IMR-90 (cell line): ENCODE measurements at regions not wholly inside any gene's neighbourhood (a gene's known extent, or its start where the extent isn't known, plus 50 kb on each side); places are given as distances from the start of the nearest gene placed in this dataset.

Source experiments
- ATAC-seq: fragments of 200-7000 bp; cut with Tn5 transposase; 2 replicates; pipeline ENCODE4 v1.9.1; 2020; ENCODE audit warnings: low read depth, mild to moderate bottlenecking, moderate library complexity
- BruUV-seq: library from RNA; stranded (reverse); fragments of 400-500 nt; replicated peaks from 2 replicates; lab custom pipeline; 2021; lab: Mats Ljungman, UMichigan
- CTCF ChIA-PET: fragments of 300-600 bp; formaldehyde crosslinking; extraction: SDS; loops from one replicate; lab custom pipeline; 2021; ENCODE audit warnings: antibody characterized with exemption; lab: Yijun Ruan, JAX
- POLR2A ChIA-PET: fragments of 300-600 bp; sonication (Branson Sonifier 250); formaldehyde crosslinking; loops from one replicate; lab custom pipeline; 2022; ENCODE audit warnings: antibody characterized with exemption; ENCODE audit not compliant: unreplicated experiment; lab: Charles Lee
- DNase-seq: peaks from one replicate; pipeline ENCODE4 v3.0.0; 2013
- H2AFZ ChIP-seq: replicated peaks from 2 replicates; pipeline ENCODE3; 2013; ENCODE audit warnings: low read length, mild to moderate bottlenecking; ENCODE audit not compliant: poor library complexity
- H2AK5ac ChIP-seq: 2 replicates; pipeline ENCODE4 v1.6.1; 2013; ENCODE audit warnings: low read depth, low read length, inconsistent platforms
- H2AK9ac ChIP-seq: replicated peaks from 2 replicates; pipeline ENCODE3; 2013; ENCODE audit warnings: mild to moderate bottlenecking, low read depth, low read length, moderate library complexity; ENCODE audit not compliant: poor library complexity
- H2BK120ac ChIP-seq: 2 replicates; pipeline ENCODE4 v1.6.1; 2013; ENCODE audit warnings: low read depth, low read length, inconsistent platforms
- H2BK15ac ChIP-seq: 3 replicates; pipeline ENCODE4 v1.6.1; 2013; ENCODE audit warnings: low read depth, low read length, inconsistent platforms
- H2BK20ac ChIP-seq: 2 replicates; pipeline ENCODE4 v1.6.1; 2013; ENCODE audit warnings: low read depth, mild to moderate bottlenecking, inconsistent platforms, low read length, moderate library complexity
- H2BK5ac ChIP-seq: 2 replicates; pipeline ENCODE4 v1.6.1; 2013; ENCODE audit warnings: mild to moderate bottlenecking, low read depth, low read length, inconsistent platforms; ENCODE audit not compliant: poor library complexity, severe bottlenecking
- H3K14ac ChIP-seq: replicated peaks from 2 replicates; pipeline ENCODE4 v1.6.1; 2013; ENCODE audit warnings: low read depth, low read length, inconsistent platforms
- H3K18ac ChIP-seq: 2 replicates; pipeline ENCODE4 v1.6.1; 2013; ENCODE audit warnings: low read depth, low read length, control low read depth
- H3K23ac ChIP-seq: 2 replicates; pipeline ENCODE4 v1.6.1; 2013; ENCODE audit warnings: low read depth, low read length, inconsistent platforms
- H3K27ac ChIP-seq: 2 replicates; pipeline ENCODE4 v1.5.1; 2013; ENCODE audit warnings: mild to moderate bottlenecking, control low read depth, low read length; ENCODE audit not compliant: insufficient read depth
- H3K27me3 ChIP-seq: 2 replicates; pipeline ENCODE4 v1.6.1; 2013; ENCODE audit warnings: low read length; ENCODE audit not compliant: control insufficient read depth, insufficient read depth
- H3K36me3 ChIP-seq: 2 replicates; pipeline ENCODE4 v1.6.1; 2013; ENCODE audit warnings: low read length, mixed read lengths; ENCODE audit not compliant: control insufficient read depth, insufficient read depth
- H3K4ac ChIP-seq: 2 replicates; pipeline ENCODE4 v1.6.1; 2013; ENCODE audit warnings: low read depth, low read length, inconsistent platforms
- H3K4me1 ChIP-seq: 2 replicates; pipeline ENCODE4 v1.6.1; 2013; ENCODE audit warnings: low read length, mixed read lengths; ENCODE audit not compliant: control insufficient read depth, insufficient read depth
- H3K4me2 ChIP-seq: 2 replicates; pipeline ENCODE4 v1.6.1; 2013; ENCODE audit warnings: low read depth, mild to moderate bottlenecking, control low read depth, low read length, moderate library complexity
- H3K4me3 ChIP-seq: 2 replicates; pipeline ENCODE4 v1.5.1; 2013; ENCODE audit warnings: low read depth, mild to moderate bottlenecking, control low read depth, low read length, moderate library complexity; ENCODE audit not compliant: insufficient read depth
- H3K56ac ChIP-seq: 2 replicates; pipeline ENCODE4 v1.6.1; 2013; ENCODE audit warnings: low read length, inconsistent platforms; ENCODE audit not compliant: insufficient read depth; ENCODE audit errors: extremely low read depth
- H3K79me1 ChIP-seq, 2 experiments: 2 replicates each; pipeline ENCODE4 v1.6.1; 2013; ENCODE audit warnings: low read length in 2 of 2, inconsistent platforms in 1 of 2, low read depth in 1 of 2
- H3K9ac ChIP-seq: 2 replicates; pipeline ENCODE4 v1.6.1; 2013; ENCODE audit warnings: low read depth, low read length, control low read depth
- H3K9me1 ChIP-seq: 2 replicates; pipeline ENCODE4 v1.6.1; 2013; ENCODE audit warnings: low read length, inconsistent platforms; ENCODE audit not compliant: insufficient read depth
- H3K9me3 ChIP-seq: 2 replicates; pipeline ENCODE4 v1.6.1; 2013; ENCODE audit warnings: low read length; ENCODE audit not compliant: control insufficient read depth, insufficient read depth
- H4K20me1 ChIP-seq: 2 replicates; pipeline ENCODE4 v1.6.1; 2013; ENCODE audit warnings: low read length, inconsistent platforms; ENCODE audit not compliant: insufficient read depth
- H4K5ac ChIP-seq: 2 replicates; pipeline ENCODE4 v1.6.1; 2013; ENCODE audit warnings: mild to moderate bottlenecking, low read depth, low read length, control low read depth
- H4K8ac ChIP-seq, 2 experiments: 2 replicates each; pipeline ENCODE4 v1.6.1; 2013; ENCODE audit warnings: low read depth in 2 of 2, low read length in 2 of 2, control low read depth in 1 of 2, inconsistent platforms in 1 of 2
- H4K91ac ChIP-seq: 2 replicates; pipeline ENCODE4 v1.6.1; 2013; ENCODE audit warnings: low read depth, low read length, inconsistent platforms; ENCODE audit not compliant: insufficient read depth
- BHLHE40 ChIP-seq: fragments of 150-350 bp; IDR thresholded peaks from 2 replicates; pipeline ENCODE4 v1.6.1; 2016; ENCODE audit warnings: mild to moderate bottlenecking, low read depth, low read length
- CEBPB ChIP-seq: IDR thresholded peaks from 2 replicates; pipeline ENCODE4 v1.6.1; 2012; ENCODE audit warnings: low read depth, low read length, improper control_type of control experiment
- CHD1 ChIP-seq: IDR thresholded peaks from 2 replicates; pipeline ENCODE4 v1.6.1; 2012; ENCODE audit warnings: low read depth, low read length, improper control_type of control experiment
- CTCF ChIP-seq: conservative IDR thresholded peaks from 2 replicates; pipeline ENCODE4 v1.5.1; 2012; ENCODE audit warnings: mild to moderate bottlenecking, low read depth, low read length, improper control_type of control experiment
- MXI1 ChIP-seq: IDR thresholded peaks from 2 replicates; pipeline ENCODE4 v1.6.1; 2012; ENCODE audit warnings: low read depth, mild to moderate bottlenecking, low read length, moderate library complexity, borderline replicate concordance
- NFE2L2 ChIP-seq: fragments of 150-350 bp; IDR thresholded peaks from 2 replicates; pipeline ENCODE4 v1.6.1; 2016; ENCODE audit warnings: low read depth, mild to moderate bottlenecking, low read length
- POLR2A ChIP-seq: IDR thresholded peaks from 2 replicates; pipeline ENCODE4 v1.6.1; 2012; ENCODE audit warnings: mild to moderate bottlenecking, low read depth, low read length
- RAD21 ChIP-seq: IDR thresholded peaks from 2 replicates; pipeline ENCODE4 v1.6.1; 2012; ENCODE audit warnings: low read length, improper control_type of control experiment
- RCOR1 ChIP-seq: IDR thresholded peaks from 2 replicates; pipeline ENCODE4 v1.6.1; 2012; ENCODE audit warnings: mild to moderate bottlenecking, low read length, improper control_type of control experiment; ENCODE audit not compliant: insufficient replicate concordance
- RFX5 ChIP-seq: IDR thresholded peaks from 2 replicates; pipeline ENCODE4 v1.8.0; 2012; ENCODE audit warnings: low read depth, mild to moderate bottlenecking, low read length, moderate library complexity
- USF2 ChIP-seq: fragments of 150-350 bp; IDR thresholded peaks from 2 replicates; pipeline ENCODE4 v1.6.1; 2017; ENCODE audit warnings: mild to moderate bottlenecking, antibody characterized with exemption, low read length, low read depth
- WGBS, 2 experiments: methylation state at CpG; one replicate each; pipeline versions ENCODE4 v1.1.5 to v1.1.7; 2013; ENCODE audit warnings: missing lambda C conversion rate in 2 of 2; ENCODE audit not compliant: insufficient read length in 1 of 2; ENCODE audit errors: extremely low coverage in 2 of 2; 5-methylcytosine and 5-hydroxymethylcytosine counted together
- dilution Hi-C: fragments of 300-500 bp; cut with HindIII; formaldehyde crosslinking; loops from one replicate; pipeline ENCODE4 v1.14.3; 2018; ENCODE audit warnings: low sequenced_read_pairs; ENCODE audit not compliant: unreplicated experiment
- in situ Hi-C: fragments of 300-500 bp; cut with MboI; formaldehyde crosslinking; loops from 3 replicates; pipeline ENCODE4 v1.14.3; 2019; ENCODE audit warnings: low sequenced_read_pairs, inconsistent platforms, mixed read lengths
- intact Hi-C: fragments of 100-400 bp; cut with micrococcal nuclease; formaldehyde crosslinking; loops from 2 replicates; pipeline ENCODE4 v1.10.0; 2022

GRCh38 chr2:49837561-49838293, 683.4 kb upstream of the FSHR start:
- POLR2A ChIA-PET, result no interaction called here
- H3K4me2 ChIP-seq, result no peak overlapping the region
- H2BK20ac ChIP-seq, result no peak overlapping the region
- no peak overlapping the region for H3K4me3 ChIP-seq
- H4K91ac ChIP-seq, result no peak overlapping the region
- TF ChIP-seq BHLHE40 (no peak), USF2 (no peak), CTCF (no peak), RAD21 (no peak), NFE2L2 (no peak), RFX5 (no peak), MXI1 (no peak), CEBPB (no peak), POLR2A (no peak), CHD1 (no peak), RCOR1 (no peak)
- CTCF ChIA-PET, result no interaction called here
- in situ Hi-C loops (no loop called here), intact Hi-C loops (loop anchor here (2.0 kb wide), 1 partner anchor 49 kb away; no protein-coding TSS in a partner anchor), dilution Hi-C loops (no loop called here)
- DNase-seq (no peak), ATAC-seq (no peak)
- no peaks in the 10 kb centered on the region for H3K9me1 ChIP-seq
- H3K27me3 ChIP-seq, result no peaks in the 10 kb centered on the region
- H2BK5ac ChIP-seq, result no peak overlapping the region
- no peak overlapping the region for H2AK5ac ChIP-seq
- H3K4ac ChIP-seq, result no peak overlapping the region
- H4K5ac ChIP-seq, result no peak overlapping the region
- H3K23ac ChIP-seq, result no peak overlapping the region
- no peak overlapping the region for H4K8ac ChIP-seq
- no peak overlapping the region for H2AK9ac ChIP-seq
- no peak overlapping the region for H3K14ac ChIP-seq
- no peaks in the 10 kb centered on the region for H3K36me3 ChIP-seq
- no TSS peak for BruUV-seq
- no peak overlapping the region for H3K27ac ChIP-seq
- no peaks in the 10 kb centered on the region for H3K4me1 ChIP-seq
- no peak overlapping the region for H3K56ac ChIP-seq
- H3K9me3 ChIP-seq, result peaks cover 2% of the 10 kb centered on the region
- no peaks in the 10 kb centered on the region for H4K20me1 ChIP-seq
- WGBS, 2 experiments, result no CpG with 5 or more reads among the region's 7 CpGs
- H2AFZ ChIP-seq, result no peak overlapping the region
- no peaks in the 10 kb centered on the region for H3K79me1 ChIP-seq
- no peak overlapping the region for H3K18ac ChIP-seq
- no peak overlapping the region for H2BK15ac ChIP-seq
- H2BK120ac ChIP-seq, result no peak overlapping the region
- H3K9ac ChIP-seq, result no peak overlapping the region
